BJ (cell line): ENCODE measurements at regions not wholly inside any gene's neighbourhood (a gene's known extent, or its start where the extent isn't known, plus 50 kb on each side); places are given as distances from the start of the nearest gene placed in this dataset.

ENCODE experiments used
- CTCF ChIA-PET: fragments of 350-600 bp; formaldehyde crosslinking; extraction: SDS; loops from one replicate; lab custom pipeline; 2021; ENCODE audit warnings: antibody characterized with exemption, inconsistent platforms; lab: Yijun Ruan, JAX
- POLR2A ChIA-PET: fragments of 300-600 bp; sonication (Branson Sonifier 250); formaldehyde crosslinking; extraction: SDS; loops from one replicate; lab custom pipeline; 2021; ENCODE audit warnings: antibody characterized with exemption; lab: Charles Lee
- DNase-seq: peaks from one replicate; pipeline ENCODE4 v3.0.0-alpha.2; 2011; ENCODE audit warnings: low read depth
- H3K27me3 ChIP-seq: 2 replicates; pipeline ENCODE4 v1.6.0; 2011; ENCODE audit warnings: low read length; ENCODE audit not compliant: control insufficient read depth, insufficient read depth
- H3K36me3 ChIP-seq: 2 replicates; pipeline ENCODE4 v1.5.1; 2011; ENCODE audit warnings: low read length; ENCODE audit not compliant: control insufficient read depth, insufficient read depth
- H3K4me3 ChIP-seq: 2 replicates; pipeline ENCODE4 v1.5.1; 2011; ENCODE audit warnings: low read depth, mild to moderate bottlenecking, control low read depth, low read length
- TF ChIP-seq, protein P1 (sequence below): IDR thresholded peaks from 2 replicates; pipeline ENCODE4 v1.5.1; 2011; ENCODE audit warnings: low read depth, mild to moderate bottlenecking, control low read depth, inconsistent platforms, low read length, moderate library complexity; ENCODE audit not compliant: insufficient read depth

DNA sequence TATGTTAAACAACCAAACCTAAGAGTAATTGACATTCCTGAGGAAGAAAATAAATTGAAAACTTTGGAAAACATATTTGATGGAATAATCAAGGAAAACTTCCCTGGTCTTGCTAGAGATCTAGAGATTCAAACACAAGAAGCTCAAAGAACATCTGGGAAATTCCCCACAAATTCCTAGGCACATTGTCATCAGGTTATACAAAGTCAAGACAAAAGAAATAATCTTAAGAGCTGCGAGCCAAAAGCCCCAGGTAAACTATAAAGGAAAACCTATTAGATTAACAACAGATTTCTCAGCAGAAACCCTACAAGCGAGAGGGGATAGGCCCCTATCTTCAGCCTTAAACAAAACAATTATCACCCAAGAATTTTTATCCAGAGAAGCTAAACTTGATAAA, 1082.0 kb upstream of the IGFBP7 start:
- POLR2A ChIA-PET = no interaction called here
- DNase-seq = no peak
- H3K27me3 ChIP-seq = no peaks in the 10 kb centered on the region
- no peak overlapping the region for H3K4me3 ChIP-seq
- TF ChIP-seq, protein P1, sequence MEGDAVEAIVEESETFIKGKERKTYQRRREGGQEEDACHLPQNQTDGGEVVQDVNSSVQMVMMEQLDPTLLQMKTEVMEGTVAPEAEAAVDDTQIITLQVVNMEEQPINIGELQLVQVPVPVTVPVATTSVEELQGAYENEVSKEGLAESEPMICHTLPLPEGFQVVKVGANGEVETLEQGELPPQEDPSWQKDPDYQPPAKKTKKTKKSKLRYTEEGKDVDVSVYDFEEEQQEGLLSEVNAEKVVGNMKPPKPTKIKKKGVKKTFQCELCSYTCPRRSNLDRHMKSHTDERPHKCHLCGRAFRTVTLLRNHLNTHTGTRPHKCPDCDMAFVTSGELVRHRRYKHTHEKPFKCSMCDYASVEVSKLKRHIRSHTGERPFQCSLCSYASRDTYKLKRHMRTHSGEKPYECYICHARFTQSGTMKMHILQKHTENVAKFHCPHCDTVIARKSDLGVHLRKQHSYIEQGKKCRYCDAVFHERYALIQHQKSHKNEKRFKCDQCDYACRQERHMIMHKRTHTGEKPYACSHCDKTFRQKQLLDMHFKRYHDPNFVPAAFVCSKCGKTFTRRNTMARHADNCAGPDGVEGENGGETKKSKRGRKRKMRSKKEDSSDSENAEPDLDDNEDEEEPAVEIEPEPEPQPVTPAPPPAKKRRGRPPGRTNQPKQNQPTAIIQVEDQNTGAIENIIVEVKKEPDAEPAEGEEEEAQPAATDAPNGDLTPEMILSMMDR = no peak
- CTCF ChIA-PET = interaction anchor here (0.7 kb wide), 1 partner anchor 20 kb away, joined by 3 read pairs; no protein-coding TSS in a partner anchor
- no peaks in the 10 kb centered on the region for H3K36me3 ChIP-seq

DNA sequence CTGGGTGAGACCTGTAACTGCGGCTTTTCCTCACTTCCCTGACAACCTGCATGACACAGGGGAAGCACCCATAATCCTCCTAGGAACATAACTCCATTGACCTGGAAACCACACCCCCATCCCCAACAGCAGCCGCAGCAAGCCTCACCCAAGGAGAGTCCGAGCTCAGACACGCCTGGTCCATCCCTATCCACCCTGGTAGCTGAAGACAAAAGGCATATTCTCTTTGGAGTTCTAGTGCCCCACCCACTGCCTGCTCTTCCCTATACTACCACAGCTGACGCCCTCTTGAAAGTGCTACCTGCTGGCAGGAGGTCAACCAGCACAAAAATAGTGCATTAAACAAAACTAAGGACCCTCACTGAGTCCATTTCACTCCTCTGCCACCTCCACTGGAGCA, 1080.9 kb upstream of the IGFBP7 start:
- H3K4me3 ChIP-seq = no peak overlapping the region
- POLR2A ChIA-PET = no interaction called here
- CTCF ChIA-PET = no interaction called here
- no peak for DNase-seq
- H3K27me3 ChIP-seq = no peaks in the 10 kb centered on the region
- TF ChIP-seq, protein P1 = no peak
- no peaks in the 10 kb centered on the region for H3K36me3 ChIP-seq

DNA sequence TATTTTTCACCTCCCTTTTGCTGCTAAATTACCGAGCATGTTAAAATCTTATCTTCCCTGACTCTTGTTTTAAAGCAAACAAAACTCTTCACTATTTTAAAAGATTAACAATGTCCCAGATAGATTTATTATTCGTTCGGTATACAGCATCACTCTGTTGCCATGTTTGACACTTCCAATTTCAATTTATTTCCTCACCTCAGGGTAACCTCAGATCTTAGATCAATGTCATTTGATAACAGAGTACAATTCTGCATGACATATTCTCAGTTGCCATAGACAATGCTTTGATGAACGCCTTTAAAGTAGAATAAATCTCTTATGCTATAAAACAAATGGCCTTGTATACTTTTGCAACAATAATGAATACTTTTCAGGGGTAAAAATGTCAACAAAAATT, 1078.1 kb upstream of the IGFBP7 start:
- TF ChIP-seq, protein P1 = no peak
- DNase-seq = no peak

DNA sequence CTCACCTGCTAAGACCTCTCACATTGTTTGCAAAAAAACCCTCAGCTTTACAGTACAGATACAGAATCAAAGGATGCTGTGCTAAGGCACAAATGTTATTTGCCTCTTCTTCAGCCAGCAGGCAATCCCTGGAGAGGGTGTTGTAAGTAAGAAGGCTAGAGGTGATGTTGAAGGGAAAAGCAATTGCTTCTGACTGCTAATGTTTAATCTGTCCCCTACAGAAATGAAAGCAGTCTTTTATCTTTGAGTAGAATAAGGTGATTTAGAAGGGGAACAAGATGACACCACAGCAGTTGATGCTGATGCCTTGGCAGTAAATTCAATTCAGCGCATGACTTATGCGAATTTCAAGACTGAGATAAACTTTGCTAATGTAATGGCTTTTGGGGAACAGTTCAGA, 1064.8 kb upstream of the IGFBP7 start:
- ChIA-PET CTCF (no interaction called here), POLR2A (no interaction called here)
- Histone ChIP-seq H3K27me3 (no peaks in the 10 kb centered on the region), H3K4me3 (no peak overlapping the region), H3K36me3 (no peaks in the 10 kb centered on the region)
- DNase-seq = no peak
- TF ChIP-seq, protein P1 = no peak

More for the DNA sequence above, 1078.1 kb upstream of the IGFBP7 start:
- POLR2A ChIA-PET = no interaction called here
- Histone ChIP-seq H3K27me3 (no peaks in the 10 kb centered on the region), H3K4me3 (no peak overlapping the region), H3K36me3 (no peaks in the 10 kb centered on the region)
- CTCF ChIA-PET = no interaction called here

DNA sequence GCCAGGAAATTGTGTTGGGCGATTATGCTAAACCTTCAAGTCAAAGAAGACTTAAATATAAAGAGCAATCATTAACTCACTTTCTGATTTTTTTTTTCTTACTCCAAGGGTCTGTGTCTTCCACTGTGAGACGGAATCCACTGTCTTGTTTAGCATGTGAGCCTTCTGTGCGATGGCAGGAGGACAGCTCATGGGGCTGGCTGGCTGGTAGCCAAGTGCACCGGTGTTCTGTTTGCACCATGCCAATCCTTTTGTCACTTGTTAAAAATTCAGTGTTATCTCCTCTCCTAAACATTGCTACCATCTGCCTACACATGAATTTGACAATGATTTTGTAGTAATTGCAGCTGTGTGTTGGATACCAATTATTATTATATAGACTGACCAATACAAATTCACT, 1056.3 kb upstream of the IGFBP7 start:
- Histone ChIP-seq H3K27me3 (no peaks in the 10 kb centered on the region), H3K4me3 (no peak overlapping the region), H3K36me3 (no peaks in the 10 kb centered on the region)
- TF ChIP-seq, protein P1 = no peak
- ChIA-PET CTCF (no interaction called here), POLR2A (no interaction called here)
- DNase-seq = no peak
